HG03045 (cell line): ENCODE measurements at regions not wholly inside any gene's neighbourhood (a gene's known extent, or its start where the extent isn't known, plus 50 kb on each side); places are given as distances from the start of the nearest gene placed in this dataset.
"Not testable (repeated sequence)": the region's sequence is repeated elsewhere in the genome, so short reads cannot be mapped to it uniquely, and the experiment has no call there.

Experiments used
- ATAC-seq: cut with Tn5 transposase; IDR thresholded peaks from one replicate; pipeline ENCODE4 v1.9.1; 2021; ENCODE audit warnings: mild to moderate bottlenecking, moderate library complexity; ENCODE audit not compliant: unreplicated experiment

DNA sequence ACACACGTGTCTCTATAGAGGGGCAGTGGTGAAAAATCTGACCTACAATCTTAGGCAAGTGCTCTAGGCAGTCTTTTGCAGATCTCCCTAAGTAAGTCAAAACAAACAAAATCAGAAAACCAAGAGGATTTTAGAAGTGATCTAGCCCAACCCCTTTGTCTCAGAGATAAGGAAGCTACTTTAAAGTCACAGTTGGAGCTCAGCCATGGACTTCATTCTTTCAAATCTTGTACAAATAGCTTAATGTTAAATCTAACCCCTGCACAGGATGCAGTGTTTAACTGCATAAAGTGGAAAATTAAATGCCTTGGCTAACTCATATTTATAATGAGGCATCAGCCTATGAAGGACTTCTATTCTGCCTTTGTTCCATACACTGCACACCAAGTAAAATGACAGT is 135.1 kb upstream of the RFX3 start:
- no peak for ATAC-seq

DNA sequence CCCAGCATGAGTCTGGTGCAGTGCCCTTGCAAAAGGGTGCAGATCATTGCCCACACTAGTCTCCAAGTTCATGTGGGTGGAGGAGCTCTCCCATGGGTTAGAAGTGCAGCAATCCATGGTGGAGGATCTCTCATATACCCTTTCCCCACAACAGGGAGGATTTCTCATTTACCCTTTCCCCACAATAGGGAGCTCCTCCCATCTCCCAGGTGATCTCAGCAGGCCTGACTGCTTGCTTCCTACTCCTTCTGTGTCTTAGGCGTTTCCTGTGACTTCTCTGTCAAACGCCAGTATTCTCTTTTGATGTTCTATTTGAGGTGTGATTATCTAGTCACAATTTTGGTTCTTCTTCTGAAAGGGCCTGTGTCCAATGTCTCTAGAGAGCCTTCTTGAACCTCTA is 133.8 kb upstream of the RFX3 start:
- no peak for ATAC-seq

DNA sequence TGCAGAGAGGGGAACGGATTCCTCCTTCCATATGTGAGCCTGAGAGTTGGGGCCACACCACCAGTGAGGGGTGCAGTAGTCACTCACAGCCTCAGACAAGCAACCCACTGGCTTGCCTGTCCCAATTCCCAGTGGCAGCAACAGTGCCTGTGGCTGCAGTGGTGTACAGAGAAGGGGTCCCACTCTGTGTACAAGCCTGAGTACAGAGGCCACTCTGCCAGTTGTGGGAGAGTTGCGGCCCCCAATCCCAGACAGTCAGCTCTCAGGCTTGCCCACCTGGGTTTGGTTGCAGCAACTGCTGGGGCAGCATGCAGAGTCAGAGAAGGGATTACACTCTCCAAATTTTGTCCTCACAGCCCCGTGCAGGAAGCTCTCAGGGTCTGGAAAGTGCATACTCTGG is 133.2 kb upstream of the RFX3 start:
- ATAC-seq: no peak

DNA sequence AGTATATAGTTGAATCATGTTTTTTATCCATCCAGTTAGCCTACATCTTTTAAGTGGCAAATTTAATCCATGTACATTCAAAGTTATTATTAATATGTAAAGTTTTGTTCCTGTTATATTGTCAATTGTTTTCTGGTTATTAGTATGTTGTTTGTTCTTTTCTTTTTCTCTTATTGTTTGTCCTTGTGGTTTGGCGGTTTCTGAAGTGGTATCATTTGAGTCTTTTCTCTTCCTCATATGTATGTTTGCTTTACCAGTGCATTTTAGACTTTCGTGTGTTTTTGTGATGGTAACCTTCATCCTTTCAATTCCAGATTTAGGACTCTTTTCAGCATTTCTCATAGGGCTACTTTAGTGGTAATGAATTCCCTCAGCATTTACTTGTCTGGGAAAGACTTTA is 130.4 kb upstream of the RFX3 start:
- ATAC-seq: no peak

DNA sequence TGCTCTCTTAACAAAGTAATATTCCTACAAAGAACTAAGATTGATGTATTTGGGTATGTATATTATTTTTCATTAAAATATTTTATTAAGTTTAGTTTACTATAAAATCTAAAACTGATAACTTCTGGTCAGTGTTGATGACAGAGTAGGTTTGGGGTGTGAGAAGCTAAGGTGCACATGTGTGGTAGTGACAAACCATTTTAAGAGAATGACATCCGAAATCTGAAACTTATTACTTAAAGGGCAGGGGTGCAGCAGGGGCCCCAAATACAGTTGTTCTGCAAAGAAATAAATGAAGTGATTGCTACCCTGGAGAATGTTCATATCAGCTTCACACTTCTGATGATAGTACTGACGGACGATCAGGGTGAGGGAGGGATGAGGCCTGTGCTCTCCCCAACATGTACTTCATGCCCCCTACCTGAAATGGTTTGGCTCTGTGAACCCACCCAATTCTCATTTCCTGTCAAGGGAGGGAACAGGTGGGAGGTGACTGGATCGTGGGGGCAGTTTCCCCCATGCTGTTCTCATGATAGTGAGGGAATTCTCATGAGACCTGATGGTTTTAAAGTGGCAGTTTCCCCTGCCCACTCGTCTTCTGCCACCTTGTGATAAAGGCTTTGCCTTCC is 125.3 kb upstream of the RFX3 start:
- ATAC-seq: no peak

DNA sequence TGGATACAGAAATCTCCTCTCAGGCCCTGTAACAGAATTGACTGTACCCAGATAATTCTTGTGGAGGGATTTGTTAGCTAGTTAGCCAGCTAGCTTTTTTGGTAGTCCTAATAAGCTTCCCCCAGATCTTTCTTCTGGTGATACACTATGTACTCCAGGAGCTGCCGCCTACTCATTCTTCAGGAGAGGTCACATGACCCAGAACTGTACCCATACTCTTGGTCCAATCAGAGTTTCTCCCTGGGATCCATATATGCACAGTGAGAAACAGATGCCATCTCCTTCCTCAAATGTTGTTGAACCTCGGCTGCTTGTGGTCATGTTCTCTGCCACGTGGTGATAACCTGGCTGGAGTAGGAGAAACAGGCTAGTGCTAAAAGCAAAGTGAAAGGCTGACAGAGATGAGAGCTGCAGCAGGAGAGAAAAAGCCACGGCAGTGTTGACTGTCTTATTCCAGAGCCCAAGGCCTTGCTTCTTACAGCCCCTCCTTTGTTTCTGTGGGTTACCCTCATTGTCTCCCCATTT is 123.0 kb upstream of the RFX3 start:
- no peak for ATAC-seq

DNA sequence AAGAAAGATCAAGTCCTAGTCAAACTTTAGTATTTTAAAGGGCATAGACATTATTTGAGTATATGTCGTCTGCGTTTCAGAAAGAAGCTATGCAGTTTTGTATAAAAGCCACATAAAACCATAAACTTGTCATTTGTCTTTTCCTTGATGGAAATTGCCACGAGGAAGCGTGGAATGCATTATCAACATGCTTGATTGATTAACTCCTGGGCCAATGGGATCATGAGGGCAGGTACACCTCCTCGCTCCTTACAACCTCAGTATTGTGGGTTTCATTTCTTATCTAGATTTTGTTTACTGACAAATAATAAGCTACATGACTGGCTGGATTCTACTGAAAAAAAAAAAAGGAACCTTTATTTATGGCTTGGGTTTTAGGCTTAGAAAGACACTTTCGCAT is 122.5 kb upstream of the RFX3 start:
- no peak for ATAC-seq

DNA sequence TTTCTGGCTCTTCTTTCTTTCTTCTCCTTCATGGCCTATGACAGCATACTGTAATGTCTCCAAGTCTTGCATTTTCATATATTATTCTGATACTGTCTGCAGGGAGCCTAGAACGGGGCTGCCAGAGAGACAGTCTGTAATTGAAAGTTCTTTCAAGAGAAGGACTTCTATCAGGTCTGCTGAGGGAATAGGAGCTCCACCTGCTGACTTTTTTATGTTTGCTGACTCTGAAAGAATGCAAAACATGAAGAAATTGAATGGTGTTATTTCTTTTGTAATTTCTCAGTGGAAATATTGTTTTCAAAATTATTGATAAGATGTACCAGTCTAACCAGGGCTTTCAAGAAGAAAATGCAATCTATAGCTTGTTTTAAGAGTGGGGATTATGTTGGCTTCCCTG is 121.9 kb upstream of the RFX3 start:
- ATAC-seq: no peak

DNA sequence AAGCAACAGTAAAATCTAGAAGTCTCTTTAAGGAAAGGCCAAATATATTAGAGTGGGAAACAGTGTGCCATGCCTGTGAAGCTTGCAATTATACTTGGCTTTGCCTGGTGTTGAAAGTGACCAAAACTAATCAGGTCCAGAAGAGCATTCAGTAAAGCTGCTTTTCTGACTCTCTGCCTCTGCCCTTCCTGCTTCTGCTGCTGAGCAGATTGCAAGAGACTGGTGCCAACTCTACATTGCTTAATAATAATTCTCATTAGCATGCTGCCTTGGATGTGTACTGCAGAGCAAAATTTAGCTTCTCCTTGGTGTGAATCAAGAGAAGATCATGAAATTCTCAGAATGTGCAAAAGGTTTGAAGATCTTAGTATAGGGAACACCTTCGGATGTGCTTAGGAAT is 120.4 kb upstream of the RFX3 start:
- no peak for ATAC-seq

DNA sequence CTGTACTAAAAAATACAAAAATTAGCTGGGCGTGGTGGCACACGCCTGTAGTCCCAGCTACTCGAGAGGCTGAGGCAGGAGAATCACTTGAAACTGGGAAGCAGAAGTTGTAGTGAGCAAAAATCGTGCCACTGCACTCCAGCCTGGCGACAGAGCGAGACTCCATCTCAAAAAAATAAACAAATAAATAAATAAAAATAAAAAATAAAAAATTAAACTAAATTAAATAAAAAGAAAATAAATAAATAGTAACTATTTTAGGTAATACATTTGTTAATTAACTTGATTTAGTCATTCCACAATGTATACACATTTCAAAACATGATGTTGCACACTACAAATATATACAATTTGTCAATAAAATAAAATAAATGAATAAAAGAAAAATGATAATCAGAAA is 116.3 kb upstream of the RFX3 start:
- ATAC-seq: not testable (repeated sequence)

DNA sequence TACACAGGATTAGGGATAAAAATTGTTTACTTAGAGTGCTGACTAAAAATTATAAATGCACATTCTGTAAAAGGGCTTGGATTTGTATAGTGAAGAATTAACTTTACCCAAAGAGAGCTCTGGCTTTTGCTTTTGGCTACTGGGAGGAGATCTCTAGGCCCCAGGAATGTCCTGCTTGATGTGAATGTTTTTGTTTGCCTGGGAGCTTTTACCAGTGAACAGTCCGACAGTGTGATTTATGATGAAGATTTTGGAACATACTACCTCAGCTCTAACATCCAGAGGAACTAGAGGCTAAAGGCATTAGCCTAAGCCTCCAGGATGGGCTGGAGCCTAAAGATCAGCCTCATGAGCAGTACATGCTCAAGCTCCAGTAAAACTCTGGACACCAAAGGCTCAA is 103.7 kb upstream of the RFX3 start:
- ATAC-seq: no peak

DNA sequence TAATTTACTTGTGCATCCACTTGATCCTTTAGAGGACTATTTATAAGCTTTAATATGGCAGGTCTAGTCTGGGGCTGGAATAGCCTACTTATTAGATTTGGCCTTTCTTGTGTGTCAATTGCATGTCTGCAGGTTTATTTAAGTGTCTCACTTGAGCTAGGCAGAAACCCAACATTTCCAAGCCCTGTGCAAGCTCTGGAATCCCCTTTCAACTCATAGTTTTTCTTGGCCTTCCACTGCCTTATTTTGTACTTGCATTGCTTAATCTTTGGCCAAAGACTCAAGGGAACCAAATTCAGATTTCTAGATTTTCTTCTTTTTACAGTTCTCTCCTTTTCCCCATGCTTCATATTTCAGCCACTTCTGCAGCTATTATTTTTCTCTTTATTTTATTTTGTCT is 102.4 kb upstream of the RFX3 start:
- ATAC-seq: no peak

DNA sequence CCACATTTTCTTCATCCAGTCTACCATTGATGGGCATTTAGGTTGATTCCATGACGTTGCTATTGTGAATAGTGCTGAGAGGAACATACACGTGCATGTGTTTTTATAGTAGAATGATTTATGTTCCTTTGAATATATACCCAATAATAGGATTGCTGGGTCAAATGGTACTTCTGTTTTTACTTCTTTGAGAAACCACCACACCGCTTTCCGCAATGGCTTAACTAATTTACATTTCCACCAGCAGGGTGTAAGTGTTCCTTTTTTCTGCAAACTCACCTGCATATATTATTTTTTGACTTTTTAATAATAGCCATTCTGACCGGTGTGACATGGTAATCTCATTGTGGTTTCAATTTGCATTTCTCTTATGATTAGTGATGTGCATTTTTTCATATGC is 82.2 kb upstream of the RFX3 start:
- ATAC-seq: peak; percentile 76

DNA sequence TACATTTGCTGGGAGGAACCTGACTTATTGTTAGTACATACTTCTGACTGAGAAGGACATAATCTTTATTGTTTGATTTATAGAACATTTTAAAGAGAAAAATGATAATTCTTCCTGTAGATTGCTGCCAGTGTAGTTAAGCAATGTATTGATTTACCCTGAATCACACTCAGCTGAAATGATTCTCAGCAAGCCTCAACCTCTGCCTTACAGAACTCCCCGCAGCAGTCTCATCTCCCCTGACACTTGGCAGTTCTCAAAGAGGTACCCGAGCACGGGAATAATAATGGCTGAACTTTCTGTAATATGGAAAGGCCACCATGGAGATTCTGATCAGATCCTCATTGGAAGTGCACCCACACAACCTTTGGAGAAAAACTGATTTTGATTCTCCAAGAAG is 74.9 kb upstream of the RFX3 start:
- no peak for ATAC-seq

DNA sequence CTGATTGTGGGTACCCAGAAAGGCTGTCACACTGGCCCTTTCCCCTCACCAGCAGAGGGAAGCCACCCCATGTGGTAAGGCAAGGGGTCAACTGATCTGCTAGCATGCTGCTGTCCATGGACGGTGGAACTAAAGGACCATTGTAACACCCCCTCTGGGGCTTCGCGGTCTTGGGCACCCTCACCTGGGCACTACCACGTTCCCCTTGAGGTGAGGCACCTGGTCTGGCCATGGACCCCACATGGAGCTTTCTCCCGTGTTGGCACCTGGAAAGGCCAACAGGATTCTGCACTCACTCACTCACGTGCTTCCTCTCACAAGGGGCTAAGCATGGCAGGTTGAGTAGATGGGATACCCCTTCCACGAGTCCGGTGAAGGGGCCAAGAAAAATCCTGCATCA is 72.0 kb upstream of the RFX3 start:
- no peak for ATAC-seq

DNA sequence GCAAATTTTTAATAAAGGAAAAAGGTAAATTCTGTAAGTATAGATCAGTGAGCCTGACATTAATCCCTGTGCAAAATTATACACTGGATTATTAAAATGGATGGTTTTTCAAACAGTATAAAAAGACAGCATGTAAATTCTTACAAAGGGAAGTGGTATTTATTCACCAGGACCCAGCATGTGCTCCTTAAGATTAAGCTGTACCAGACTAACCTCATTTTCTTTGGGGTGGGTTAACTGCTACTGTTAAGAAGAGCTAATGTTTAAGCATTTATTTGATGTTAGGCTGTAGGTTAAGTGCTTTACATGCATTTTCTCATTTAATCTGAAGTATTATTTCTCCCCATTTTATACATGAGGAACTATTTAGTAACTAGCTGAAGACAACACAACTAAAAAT is 60.3 kb upstream of the RFX3 start:
- ATAC-seq: no peak

DNA sequence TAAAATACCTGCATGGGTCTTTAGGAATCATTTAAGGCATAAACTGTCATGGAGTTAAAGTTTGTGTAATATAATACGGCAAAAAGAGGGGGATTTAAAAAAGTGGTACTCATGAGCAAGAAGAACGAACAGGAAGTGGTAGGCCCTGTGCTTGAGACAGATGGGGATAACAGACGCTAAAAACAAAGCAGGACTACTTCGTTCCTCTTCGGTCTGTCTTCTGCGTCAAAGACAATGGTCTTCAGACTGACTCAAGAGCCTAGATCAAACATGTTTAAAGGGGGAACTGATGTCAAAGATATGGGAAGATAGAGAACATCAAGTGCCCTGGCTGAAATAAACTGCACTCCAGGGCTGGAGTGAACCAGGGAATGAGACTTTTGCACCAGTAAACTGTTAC is 59.8 kb upstream of the RFX3 start:
- ATAC-seq: no peak

DNA sequence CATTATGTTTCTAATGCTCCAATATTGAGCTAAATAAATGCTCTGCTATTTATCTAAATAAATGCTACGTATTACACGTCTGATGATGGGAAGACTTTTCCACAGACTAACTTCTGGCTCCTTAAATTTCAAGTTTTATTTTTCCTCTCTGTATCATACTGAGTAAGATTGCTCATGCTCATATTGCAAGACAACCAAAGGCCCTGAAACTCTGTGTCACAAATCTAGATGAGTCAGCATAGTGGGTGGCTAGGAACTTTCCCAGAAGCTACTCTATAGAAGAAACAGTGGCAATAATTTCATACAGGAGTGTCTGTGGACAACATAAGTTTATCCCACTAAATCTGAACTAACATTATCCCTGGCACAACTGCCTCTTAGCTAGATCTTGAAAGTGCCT is 53.0 kb upstream of the RFX3 start:
- ATAC-seq: no peak

DNA sequence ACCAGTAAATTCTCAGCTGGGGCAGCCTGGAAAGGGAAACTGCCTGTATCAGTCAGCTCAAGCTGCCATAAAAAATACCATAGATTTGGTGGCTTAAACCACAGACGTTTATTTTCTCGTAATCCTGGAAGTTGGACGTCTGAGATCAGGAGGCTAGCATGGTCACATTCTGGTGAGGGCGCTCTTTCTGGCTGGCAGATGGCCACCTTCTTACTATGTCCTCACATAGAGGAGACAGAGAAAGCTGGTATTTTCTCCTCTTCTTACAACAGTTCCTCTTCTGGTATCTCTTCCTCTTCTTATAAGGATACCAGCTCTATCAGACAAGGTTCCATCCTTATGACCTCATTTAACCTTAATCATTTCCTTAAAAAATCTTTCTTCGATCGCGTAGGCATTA is 50.5 kb upstream of the RFX3 start:
- ATAC-seq: no peak

DNA sequence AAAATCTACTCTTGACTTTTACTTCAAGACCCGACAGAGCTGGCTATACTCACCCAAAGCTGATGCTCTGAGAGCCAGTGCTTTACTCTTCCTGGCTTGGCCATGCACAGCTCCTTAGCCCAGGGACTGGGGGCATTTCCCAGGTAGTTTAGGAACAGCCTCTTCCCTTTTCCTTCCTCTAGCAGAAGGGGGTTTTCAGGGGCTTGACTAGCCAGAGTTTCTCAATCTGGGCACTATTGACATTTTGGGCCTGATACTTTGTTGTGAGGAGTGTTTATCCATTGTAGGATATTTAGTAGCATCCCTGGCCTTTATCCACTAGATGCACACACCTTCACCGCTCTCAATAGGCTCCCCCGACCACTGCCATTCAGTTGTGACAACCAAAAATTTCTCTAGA is 50.0 kb upstream of the RFX3 start:
- ATAC-seq: no peak
